Hippocampal formation (tissue), 2 donors: ENCODE measurements at regions not wholly inside any gene's neighbourhood (a gene's known extent, or its start where the extent isn't known, plus 50 kb on each side); places are given as distances from the start of the nearest gene placed in this dataset.
"Not testable (repeated sequence)": the region's sequence is repeated elsewhere in the genome, so short reads cannot be mapped to it uniquely, and the experiment has no call there.

Experiments
- DNase-seq, 2 donors: peaks; one replicate each; lab custom pipeline; 2025; lab: John Stamatoyannopoulos, UW

DNA sequence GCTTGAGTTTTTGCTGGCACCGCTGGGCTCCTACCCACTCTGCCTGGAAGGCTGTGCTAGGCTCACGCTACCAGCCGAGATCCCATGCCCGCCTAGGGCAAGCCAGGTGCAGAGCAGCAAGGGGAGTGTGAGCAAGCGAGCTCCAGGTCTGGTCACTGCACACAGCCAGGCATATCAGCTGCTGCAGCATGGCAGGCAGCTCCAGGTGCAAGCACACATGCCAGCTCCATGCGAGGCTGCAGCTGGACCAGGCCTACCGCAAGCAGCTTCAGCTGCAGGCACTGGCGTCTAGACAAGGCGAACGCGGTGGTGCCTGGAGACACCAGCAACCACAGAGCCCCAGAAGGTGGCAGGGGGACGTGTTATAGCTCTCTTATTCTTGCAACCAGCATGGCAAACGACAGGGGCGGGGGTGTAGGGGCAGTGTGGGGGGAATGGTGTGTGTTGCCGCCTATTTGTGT lies 614.7 kb upstream of the EPHA5 start:
- DNase-seq: no peak

DNA sequence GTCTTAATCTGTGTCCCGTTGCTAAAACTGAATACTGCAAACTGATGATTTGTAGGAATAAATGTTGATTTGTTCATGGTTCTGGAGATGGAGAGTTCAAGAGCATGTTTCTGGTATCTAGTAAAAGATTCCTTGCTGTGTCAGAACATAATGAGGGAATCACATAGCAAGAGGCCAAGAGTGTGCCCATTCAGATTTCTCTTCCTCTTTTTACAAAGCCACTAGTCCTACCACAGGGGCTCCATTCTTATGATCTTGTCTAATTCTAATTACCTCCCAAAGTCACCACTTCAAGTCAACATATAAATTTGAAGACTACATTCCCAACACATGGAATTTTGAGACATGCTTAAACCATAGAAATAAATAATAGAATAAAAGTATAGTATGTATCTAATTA lies 608.8 kb upstream of the EPHA5 start:
- DNase-seq: no peak

DNA sequence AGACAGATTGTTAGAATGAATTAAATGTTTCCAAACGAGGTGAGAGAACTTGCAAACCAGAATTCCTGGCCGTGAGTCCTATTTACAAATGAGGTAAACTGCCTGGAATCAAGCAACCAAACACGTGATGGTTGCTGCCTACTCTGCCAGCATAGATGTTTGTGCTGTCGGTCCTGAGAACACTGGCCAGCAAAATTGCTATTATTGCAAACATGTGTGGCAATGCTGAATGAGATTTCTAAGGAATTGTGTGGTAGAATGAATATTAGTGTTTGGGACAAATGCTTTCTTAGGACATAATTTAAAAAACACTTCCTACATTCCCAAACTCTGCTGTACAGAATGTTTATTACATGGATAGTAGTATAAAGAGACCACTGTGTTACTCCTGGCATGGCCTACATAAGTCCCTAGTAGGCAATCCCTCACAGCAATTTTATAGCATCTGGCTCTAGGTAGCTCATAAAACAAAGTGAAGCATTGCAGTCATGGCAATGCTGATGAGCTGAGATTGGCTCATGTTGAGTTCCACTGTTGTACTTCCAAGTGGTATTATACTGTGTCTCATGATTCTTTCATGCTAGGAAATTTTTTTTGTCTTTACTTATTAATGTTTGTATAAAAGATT lies 605.2 kb upstream of the EPHA5 start:
- peak in 1 of 2 donors; percentile 5 for DNase-seq

DNA sequence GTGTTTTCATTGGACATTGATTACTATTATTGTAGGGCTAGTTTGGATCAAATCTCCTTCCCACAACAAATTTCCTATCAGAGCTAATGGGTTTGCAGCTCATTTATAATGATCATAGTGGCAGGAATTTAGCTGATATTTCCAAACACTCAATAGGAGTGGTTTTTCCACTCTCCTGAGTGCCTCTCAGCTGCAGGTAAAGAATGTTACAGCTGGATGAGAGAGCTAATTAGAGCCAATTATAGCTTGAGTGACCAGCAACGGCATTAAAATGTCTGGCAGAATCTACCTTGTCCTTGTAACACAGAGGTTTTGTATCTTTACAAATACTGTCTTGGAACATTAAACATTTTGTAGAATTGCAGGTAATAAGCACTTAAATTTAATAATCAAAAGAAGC lies 602.8 kb upstream of the EPHA5 start:
- DNase-seq: no peak

DNA sequence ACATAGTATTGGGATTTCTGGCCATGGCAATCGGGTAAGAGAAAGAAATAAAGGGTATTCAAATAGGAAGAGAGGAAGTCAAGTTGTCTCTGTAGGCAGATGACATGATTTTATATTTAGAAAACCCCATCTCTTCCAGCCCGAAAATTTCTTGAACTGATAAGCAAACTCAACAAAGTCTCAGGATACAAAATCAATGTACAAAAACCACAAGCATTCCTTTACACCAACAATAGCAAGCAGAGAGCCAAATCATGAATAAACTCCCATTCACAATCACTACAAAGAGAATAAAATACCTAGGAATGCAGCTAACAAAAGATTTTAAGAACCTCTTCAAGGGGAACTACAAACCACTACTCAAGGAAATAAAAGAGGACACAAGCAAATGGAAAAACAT lies 600.1 kb upstream of the EPHA5 start:
- DNase-seq: not testable (repeated sequence)

DNA sequence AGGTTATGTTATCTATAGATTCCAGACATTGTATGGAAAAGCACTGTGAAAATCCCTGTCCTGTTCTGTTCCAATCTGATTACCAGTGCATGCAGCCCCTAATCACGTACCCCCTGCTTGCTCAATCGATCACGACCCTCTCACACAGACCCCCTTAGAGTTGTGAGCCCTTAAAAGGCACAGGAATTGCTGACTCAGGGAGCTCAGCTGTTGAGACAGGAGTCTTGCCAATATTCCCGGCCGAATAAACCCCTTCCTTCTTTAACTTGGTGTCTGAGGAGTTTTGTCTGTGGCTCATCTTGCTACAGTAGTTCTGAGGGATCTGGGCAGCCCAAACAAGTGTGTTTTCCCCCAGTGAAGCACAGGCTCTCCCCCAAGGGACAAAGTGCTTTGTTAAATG lies 596.3 kb upstream of the EPHA5 start:
- not testable (repeated sequence) for DNase-seq

DNA sequence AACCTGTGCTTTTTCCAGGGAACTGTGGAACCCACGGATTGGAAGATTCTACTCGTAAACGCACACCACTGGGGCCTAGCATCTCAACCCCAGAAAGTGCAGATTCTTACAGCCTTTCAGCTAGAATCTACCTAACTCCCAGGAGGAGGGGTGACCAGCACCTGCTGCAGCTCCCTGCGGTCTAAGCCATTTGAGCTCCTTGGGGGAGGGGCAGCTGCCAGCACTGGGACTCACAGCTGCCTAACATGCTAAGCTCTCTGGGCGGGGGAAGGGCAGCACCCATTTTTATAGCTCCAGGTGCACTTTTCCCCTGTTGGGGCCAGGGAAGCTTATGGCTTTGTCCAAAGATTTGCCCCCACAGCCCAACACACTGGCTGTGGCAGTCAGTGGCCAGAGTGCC lies 595.7 kb upstream of the EPHA5 start:
- no peak for DNase-seq

DNA sequence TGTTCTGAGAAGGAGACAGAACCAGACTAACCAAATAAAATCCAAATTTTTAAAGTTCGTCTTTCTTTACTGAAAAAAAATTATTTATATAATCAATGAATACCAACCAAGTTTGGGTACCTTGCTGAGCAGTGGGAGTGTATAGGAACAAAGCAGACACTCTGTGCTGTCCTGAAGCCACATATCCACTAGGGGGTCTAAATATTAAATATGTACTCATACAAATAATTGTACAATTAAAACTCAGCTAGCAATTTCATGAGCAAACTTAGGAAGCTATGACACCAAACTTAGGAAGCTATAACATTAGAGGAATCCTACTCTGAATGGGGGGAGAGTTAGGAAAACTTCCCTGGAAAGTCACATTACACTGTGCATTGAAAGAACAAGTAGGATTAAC lies 582.0 kb upstream of the EPHA5 start:
- DNase-seq: no peak

DNA sequence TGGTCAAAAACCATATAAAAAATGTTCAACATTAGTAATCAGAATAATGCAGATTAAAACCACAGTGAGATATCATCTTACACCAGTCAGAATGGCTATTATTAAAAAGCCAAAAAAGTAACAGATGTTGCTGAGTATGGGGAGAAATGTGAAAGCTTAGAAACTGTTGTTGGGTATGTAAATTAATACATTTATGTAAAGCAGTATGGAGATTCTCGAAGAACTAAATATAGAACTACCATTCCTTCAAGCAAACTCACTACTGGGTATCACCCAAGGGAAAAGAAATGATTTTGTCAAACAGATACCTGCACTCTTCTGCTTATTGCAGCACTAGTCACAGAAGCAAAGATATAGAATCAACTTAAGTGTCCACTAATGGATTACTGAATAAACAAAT lies 576.4 kb upstream of the EPHA5 start:
- no peak for DNase-seq

DNA sequence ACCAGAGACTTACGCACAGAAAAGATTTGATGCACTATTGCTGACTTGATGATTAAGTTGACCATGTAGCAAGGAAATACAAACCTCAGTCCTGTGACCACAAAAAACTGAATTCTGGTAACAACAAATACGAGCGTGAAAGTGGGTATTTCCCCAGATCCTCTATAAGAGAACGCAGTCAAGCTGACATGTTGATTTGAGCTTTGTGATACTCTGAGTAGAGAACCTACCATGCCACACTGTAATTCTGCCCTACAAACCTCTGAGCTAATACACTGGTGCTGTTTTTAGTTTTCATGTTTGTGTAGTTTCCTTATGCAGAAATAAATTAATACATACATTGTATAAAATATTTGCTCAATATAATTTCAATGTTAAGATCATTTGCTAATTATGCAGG lies 565.6 kb upstream of the EPHA5 start:
- DNase-seq: no peak

DNA sequence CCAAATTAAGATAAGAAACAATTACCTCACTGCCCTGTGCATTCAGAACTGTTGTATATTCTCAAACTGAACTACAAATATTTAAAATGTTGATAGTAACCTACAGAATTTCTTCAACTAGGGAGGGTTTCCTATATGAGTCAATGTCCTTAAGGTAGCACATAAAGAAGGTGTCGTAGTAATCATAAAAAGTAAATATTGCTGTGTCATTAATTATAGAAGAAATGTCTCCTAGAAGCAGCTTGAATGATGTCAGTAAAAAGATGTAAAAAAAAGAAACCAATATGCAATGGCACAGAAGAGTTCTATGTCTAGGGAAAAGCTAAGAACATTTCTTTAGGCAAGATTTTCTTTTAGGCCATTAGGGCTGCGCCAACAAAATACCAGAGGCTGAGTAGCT lies 559.6 kb upstream of the EPHA5 start:
- no peak for DNase-seq

DNA sequence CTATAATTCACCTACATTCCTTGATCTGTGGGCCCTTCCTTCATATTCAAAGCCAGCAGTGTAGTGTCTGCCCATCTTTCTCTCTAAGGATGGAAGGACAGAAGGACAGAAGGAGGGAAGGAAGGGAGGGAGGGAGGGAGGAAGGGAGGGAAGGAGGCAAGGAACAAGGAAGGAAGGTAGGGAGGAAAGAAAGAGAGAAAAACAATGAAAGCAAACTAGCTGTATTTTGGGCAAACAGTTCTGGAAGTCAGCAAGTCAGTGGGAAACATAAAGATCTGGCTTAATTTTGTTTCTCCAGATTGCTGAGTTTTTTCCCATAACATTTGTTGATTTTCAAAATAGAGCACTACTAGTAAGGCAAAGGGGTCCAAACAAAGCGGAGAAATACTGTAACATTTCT lies 555.2 kb upstream of the EPHA5 start:
- DNase-seq: no peak

DNA sequence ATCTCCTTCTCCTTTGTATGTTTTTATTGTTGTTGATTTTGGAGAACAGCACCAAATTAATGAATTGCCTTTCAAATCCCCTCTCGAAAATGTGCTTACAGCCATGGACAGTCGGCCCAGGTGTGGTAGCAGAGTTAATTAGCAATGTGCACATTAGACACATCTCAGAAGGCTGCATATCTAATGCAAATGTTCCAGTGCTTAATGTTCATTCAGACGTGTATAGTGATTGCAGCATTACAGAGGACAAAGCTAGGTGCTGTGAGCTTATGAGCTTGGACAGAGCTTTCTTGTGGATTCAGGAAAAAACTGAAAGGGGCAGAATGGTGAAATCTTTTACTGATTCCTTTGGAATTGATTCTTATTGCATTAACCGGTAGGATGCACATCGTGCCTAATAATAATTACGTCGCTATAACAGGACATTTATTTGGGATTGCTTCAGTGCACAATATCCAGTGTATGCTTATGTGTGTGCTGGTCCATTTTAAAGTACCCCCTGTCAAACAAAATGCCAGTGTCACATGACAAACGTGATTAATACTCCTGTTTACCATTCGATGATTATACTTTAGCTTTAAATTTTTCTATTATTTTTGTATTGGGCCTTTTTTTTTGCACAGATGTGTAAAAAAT lies 552.9 kb upstream of the EPHA5 start:
- DNase-seq: no peak

DNA sequence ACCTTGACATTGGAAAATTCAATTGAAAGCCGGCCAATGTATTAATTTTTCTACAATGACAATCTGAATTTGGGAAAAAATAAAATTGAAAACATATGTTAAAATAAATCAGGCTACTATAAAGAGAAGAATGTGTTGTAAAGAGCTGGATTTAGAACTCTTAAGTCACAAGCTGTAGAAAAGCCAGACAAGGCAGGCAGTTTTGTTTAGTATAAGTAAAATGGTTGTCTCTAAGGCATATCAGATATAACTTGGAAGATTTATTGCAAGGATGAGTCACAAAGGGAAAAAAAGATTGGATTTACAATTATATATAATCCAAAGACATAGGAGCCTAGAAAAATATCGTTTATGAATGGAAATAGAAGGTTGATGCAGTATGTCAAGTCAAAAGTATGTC lies 549.1 kb upstream of the EPHA5 start:
- no peak for DNase-seq

DNA sequence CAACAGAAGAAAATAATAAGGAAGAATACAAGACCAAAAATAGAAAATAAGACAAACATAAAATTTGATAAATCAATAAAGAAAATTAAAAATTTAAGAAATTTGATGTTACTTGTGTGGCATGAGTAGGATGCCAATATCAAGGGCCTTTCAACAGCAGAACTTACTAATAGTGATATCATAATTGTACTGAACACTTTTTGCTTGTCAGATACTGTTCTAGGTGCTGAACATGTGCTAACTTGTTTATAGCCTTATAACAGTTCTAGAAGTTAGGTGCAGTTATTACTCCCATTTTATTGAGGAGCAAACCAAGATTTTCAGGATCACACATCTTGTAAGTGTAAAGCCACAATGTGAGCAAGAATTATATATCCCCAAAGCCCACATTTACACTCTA lies 546.0 kb upstream of the EPHA5 start:
- DNase-seq: no peak

DNA sequence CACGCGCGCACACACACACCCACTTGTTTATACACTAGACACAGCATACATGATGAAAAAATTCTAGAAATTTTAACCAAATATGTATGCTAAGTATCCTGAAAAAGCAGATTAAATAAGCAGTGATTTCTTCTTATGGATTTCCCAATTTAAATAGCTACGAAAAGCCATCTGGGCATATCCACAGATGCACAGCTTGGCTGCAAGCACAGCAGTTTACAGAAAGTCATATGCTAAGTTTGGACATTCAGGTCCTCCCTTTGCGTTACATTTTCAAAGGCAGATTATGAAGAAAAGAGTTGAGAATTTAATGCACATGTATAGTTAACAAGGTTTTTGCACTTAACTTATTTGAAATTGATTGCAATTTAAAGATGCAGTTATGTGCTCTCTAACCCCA lies 542.2 kb upstream of the EPHA5 start:
- no peak for DNase-seq

DNA sequence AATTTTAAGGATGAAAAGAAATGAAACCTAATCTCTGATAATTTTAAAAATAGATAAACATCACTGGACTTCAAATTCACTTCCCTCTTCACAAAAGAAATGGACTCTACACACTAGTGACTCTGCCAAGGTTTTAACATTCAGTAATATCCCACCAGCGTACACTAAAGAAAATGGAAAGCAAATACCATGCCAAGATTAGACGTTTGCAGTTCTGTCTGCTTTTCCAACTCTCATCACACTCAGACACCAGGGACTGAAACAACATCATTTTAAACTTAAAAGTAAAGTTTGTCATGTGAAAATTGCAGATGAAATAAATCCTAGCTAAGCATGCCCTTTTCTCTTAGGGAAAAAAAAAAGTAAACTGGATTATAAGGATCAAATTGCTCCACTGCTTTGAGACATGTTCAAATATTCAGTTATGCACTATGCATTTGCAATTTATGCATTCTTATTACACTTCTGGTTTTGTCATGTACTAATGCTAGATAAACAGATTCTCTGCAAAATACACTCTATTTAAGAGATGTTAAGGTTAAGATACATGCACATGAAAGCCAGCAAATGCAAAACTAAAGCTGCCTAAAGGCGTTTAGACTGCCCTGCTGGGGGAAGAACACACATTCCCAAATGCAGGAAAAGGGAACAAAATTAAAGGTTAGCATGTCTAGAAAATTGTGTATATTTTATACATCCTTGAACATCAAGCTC lies 534.4 kb upstream of the EPHA5 start:
- DNase-seq: no peak

DNA sequence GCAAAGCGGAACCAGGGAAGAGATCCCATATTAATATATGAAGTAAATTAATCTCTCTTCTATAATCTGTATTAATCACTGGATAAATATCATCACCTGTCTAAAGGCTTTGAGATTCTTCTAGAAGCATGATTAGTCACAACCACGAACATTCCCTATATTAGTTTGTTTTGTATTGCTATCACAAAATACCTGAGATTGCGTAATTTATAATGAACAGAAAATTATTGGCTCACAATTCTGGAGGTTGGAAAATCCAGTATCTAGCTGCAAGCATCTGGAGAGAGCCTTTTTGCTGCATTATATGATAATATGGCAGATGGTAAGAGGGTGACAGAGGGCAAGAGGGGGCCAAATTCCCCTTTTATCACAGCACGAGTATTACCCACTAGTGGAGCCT lies 532.6 kb upstream of the EPHA5 start:
- DNase-seq: no peak

DNA sequence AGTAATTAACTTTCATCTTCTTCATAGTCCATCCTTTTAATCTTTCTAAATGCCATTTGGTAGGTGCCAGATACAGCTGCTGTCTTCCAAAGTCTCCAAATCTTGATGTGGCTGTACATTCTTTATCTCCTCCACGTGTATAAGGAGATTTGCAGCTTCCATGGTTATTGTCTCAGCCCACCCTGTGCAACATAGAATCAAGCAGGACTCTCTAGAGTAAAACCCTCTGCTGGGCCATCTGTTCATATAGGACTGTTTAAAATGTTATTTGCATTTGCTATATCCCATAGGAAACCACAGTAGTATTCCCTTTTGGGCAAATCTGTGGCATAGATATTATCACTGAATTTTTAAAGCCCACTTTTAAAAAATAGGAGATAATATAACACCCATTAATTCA lies 527.2 kb upstream of the EPHA5 start:
- no peak for DNase-seq

DNA sequence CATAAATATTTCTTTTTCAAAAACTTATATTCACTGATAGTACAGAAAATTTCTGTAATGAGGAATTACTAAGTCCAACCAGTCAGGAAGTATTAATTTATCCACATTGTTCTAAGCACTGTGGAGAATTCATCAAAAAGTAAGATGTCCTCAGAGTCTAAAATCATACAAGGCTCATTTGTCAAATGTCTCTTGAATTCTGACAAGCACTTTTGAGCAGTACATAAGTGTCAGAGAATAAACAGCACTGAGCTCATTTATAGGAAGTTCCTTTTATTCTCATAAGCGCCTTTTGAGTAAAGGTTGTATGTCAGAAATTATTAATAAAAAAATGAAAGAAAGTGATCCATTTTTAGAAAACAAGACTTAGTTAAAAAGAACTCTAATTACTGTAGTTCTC lies 523.2 kb upstream of the EPHA5 start:
- no peak for DNase-seq

DNA sequence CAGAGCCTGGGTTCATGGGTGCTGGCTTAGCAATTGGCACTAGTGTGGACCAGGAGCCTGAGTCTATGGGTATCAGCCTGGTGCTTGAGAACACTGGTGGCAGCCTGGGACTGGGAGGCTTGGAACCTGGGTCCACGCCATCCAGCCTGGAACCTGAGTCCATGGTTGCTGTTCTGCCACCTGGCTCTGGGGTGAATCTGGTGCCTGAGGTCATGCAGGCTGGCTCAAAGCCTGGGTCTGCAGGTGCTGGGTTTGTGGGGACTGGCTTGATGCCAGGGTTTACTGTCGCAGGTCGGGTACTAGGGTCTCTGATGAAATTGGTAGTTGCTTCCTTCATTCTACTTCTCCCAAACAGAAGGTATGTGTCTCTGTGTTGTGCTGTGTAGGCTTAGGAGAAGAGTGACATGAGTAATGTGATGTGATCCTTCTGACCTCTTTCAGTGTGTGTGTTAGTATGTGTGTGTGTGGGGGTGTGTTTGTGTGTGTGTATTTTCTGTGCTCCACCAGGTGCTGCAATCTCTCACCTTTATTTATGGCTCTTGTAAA lies 517.0 kb upstream of the EPHA5 start:
- DNase-seq: no peak

DNA sequence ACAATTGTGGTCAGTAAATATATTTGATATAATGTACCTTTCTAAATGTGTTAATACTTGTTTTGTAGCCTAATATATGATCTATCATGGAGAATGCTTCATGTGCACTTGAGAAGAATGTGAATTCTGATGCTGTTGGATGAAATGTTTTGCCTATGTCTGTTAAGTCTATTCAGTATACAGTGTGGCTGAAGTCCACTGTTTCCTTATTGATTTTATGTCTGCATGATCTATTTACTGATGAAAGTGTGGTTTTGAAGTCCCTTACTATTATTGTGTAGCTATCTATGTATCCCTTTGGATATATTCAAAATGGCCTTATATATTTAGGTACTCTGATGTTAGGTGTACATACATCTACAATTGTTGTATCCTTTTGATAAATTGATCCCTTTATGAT lies 515.8 kb upstream of the EPHA5 start:
- DNase-seq: no peak

DNA sequence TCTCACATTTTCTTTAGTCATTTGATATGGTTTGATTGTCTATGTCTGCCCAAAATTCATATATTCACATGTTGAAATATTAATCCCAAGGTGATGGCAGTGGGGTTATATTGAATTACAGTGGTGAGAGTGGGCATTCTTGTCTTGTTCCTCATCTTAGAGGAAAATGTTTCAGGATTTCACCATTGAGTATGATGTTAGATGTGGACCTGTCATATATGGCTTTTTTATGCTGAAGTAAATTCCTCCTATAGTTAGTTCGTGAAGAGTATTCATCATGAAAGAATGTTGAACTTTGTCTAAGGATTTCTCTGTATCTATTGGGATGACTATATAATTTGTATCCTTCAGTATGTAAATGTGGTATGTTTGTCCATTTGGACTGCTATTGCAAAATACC lies 512.3 kb upstream of the EPHA5 start:
- no peak for DNase-seq
